Pancreas (tissue), 10 donors: ENCODE measurements at regions not wholly inside any gene's neighbourhood (a gene's known extent, or its start where the extent isn't known, plus 50 kb on each side); places are given as distances from the start of the nearest gene placed in this dataset.
A peak's percentile ranks its signal among the peaks of the same experiment; 100 is the strongest.

Source experiments
- ATAC-seq, 4 donors: fragments of 200-7000 bp; cut with Tn5 transposase; one replicate each; pipeline versions ENCODE4 v1.8.0 to v1.9.1; 2020; ENCODE audit warnings: mild to moderate bottlenecking in 4 of 4, moderate library complexity in 4 of 4
- DNase-seq, 6 donors: peaks; one replicate each; pipeline ENCODE4 v3.0.0-alpha.2; 2020
- FAIRE-seq: peaks from 2 replicates; lab custom pipeline; 2012; peaks lifted over from hg19 to GRCh38; lab: Jason Lieb, UNC
- H3K27ac ChIP-seq, 4 donors: fragments of 200-600 bp; sonication (generic); 1 replicate in 3 of 4; 2 replicates in 1 of 4; pipeline versions ENCODE4 v1.5.0 to v1.8.0; 2020
- H3K27me3 ChIP-seq, 4 donors: fragments of 200-600 bp; one replicate each; pipeline ENCODE4 v1.8.0; 2021
- H3K36me3 ChIP-seq, 3 donors: fragments of 200-600 bp; sonication (generic) in 1 of 3; one replicate each; pipeline versions ENCODE4 v1.5.0 to v1.8.0; 2020 to 2021
- H3K4me1 ChIP-seq, 3 donors: fragments of 200-600 bp; one replicate each; pipeline ENCODE4 v1.8.0; 2021
- H3K4me3 ChIP-seq, 4 donors: fragments of 200-600 bp; sonication (generic) in 2 of 4; one replicate each; pipeline versions ENCODE4 v1.5.0 to v1.8.0; 2020 to 2021
- H3K9me3 ChIP-seq, 4 donors: fragments of 200-600 bp; one replicate each; pipeline ENCODE4 v1.8.0; 2021
- CTCF ChIP-seq, 4 donors: fragments of 200-600 bp; sonication (generic) in 3 of 4; IDR thresholded peaks; one replicate each; pipeline versions ENCODE4 v1.5.0 to v1.8.0; 2021; ENCODE audit warnings: antibody characterized with exemption in 4 of 4
- WGBS, 2 donors: extraction: QIAGEN DNeasy Blood & Tissue Kit; methylation state at CpG; one replicate each; pipeline ENCODE4 v1.1.7; 2013; 5-methylcytosine and 5-hydroxymethylcytosine counted together
- intact Hi-C, 3 donors: fragments of 100-400 bp; cut with DNase I; formaldehyde crosslinking; loops; one replicate each; pipeline versions ENCODE4 v1.11.1 to v1.14.2; 2022
- donor health status: healthy with polysubstance abuse.
- donor health status: DM: no; HTN: no; CAD: no; lungs with moderate emphysema.
- donor health status: DM: no; HTN: no; CAD: no.
- donor health status: control.
- donor health status: control.
- donor health status: Bipolar disorder and iron deficiency.
- donor health status: DM: yes; HTN: yes; CAD: no.
- donor health status: DM: no; HTN: no; CAD: no.
- donor health status: DM: no; HTN: no; CAD: no.
- donor health status: DM: yes; HTN: yes; CAD: no.

- H3K4me1 ChIP-seq, result peaks cover 0 to 3% (median 0%) of the 10 kb centered on the region in 3 donors
- DNase-seq (no peak), ATAC-seq (peak in 3 of 4 donors; percentile 41 to 55 (median 53)), FAIRE-seq (no peak)
- no peaks in the 10 kb centered on the region for H3K27me3 ChIP-seq
- H3K9me3 ChIP-seq, result no peaks in the 10 kb centered on the region
- H3K4me3 ChIP-seq, result no peak overlapping the region
- no peaks in the 10 kb centered on the region for H3K36me3 ChIP-seq
- 60 to 73% methylated on average over 2 of the region's 2 CpGs for WGBS, 2 donors
- TF ChIP-seq CTCF (IDR thresholded peaks at IDR 0.05), result no peak
- intact Hi-C loops, result no loop called here
- H3K27ac ChIP-seq, result peak overlapping the region in 1 of 4 donors; percentile 8
These were observed 362.4 kb upstream of the ZNF32 start for GRCh38 chr10:44010873-44011602.

GRCh38 chr10:44009891-44010632, 361.4 kb upstream of the ZNF32 start:
- Histone ChIP-seq H3K9me3 (no peaks in the 10 kb centered on the region), H3K27me3 (no peaks in the 10 kb centered on the region), H3K4me1 (peaks cover 0 to 3% (median 0%) of the 10 kb centered on the region in 3 donors), H3K4me3 (no peak overlapping the region), H3K36me3 (no peaks in the 10 kb centered on the region), H3K27ac (no peak overlapping the region)
- intact Hi-C loops, result no loop called here
- DNase-seq (no peak), FAIRE-seq (no peak), ATAC-seq (no peak)
- no peak for TF ChIP-seq CTCF (IDR thresholded peaks at IDR 0.05)
- WGBS, 2 donors, result 82 to 86% methylated on average over 8 of the region's 8 CpGs

- no peak for TF ChIP-seq CTCF (IDR thresholded peaks at IDR 0.05)
- WGBS, 2 donors, result 73 to 75% methylated on average over 11 of the region's 11 CpGs
- Histone ChIP-seq H3K4me3 (no peak overlapping the region), H3K9me3 (no peaks in the 10 kb centered on the region), H3K27ac (peak overlapping the region in 2 of 4 donors; percentile 60 to 82), H3K27me3 (no peaks in the 10 kb centered on the region), H3K4me1 (peaks cover 0 to 3% (median 0%) of the 10 kb centered on the region in 3 donors), H3K36me3 (no peaks in the 10 kb centered on the region)
- no peak for FAIRE-seq
- intact Hi-C loops, result no loop called here
- no peak for DNase-seq
- ATAC-seq, result no peak
These were observed 360.4 kb upstream of the ZNF32 start for GRCh38 chr10:44008917-44009709.

- intact Hi-C loops, result no loop called here
- H3K4me1 ChIP-seq, result peaks cover 0 to 3% (median 0%) of the 10 kb centered on the region in 3 donors
- DNase-seq (peak in 2 of 6 donors; percentile 23 to 52), FAIRE-seq (no peak), ATAC-seq (peak in 3 of 4 donors; percentile 73 to 88 (median 75))
- no peaks in the 10 kb centered on the region for H3K36me3 ChIP-seq
- TF ChIP-seq CTCF (IDR thresholded peaks at IDR 0.05), result no peak
- H3K27me3 ChIP-seq, result no peaks in the 10 kb centered on the region
- peak overlapping the region in 2 of 4 donors; percentile 60 to 82 for H3K27ac ChIP-seq
- WGBS, 2 donors, result 66 to 75% methylated on average over 10 of the region's 10 CpGs
- no peaks in the 10 kb centered on the region for H3K9me3 ChIP-seq
- no peak overlapping the region for H3K4me3 ChIP-seq
These were observed 359.7 kb upstream of the ZNF32 start for GRCh38 chr10:44008270-44008916.
